SKM-1 treated with dmso at 0.1 percent for 144 hours (cell line): ENCODE measurements at regions not wholly inside any gene's neighbourhood (a gene's known extent, or its start where the extent isn't known, plus 50 kb on each side); places are given as distances from the start of the nearest gene placed in this dataset.

ENCODE experiments used
- DNase-seq: peaks from one replicate; lab custom pipeline; 2025; ENCODE audit not compliant: unreplicated experiment; lab: John Stamatoyannopoulos, UW

DNA sequence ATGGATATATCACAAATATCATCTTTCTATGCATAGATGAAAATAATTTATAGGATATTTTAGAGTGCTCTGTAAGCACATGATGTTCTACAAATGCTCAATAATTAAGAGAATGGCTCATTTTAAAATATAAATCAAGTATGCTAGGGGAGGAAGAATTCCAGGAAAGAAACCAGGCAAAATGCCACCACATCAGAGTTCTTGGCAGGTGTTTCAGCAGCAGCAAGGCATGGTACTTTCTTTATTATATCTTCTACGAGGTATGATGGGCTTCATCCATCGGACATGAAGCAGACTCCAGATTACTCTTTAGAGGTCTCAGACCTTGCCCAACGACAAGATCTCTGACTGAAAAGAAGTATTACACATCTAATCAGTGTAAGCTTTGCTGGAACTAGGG, 316.3 kb upstream of the ARRDC3 start:
- no peak for DNase-seq

- no peak for DNase-seq
Measured at GRCh38 chr5:91691592-91691991, 308.5 kb upstream of the ARRDC3 start.

GRCh38 chr5:91690921-91691320, 307.8 kb upstream of the ARRDC3 start:
- DNase-seq, result no peak

DNA sequence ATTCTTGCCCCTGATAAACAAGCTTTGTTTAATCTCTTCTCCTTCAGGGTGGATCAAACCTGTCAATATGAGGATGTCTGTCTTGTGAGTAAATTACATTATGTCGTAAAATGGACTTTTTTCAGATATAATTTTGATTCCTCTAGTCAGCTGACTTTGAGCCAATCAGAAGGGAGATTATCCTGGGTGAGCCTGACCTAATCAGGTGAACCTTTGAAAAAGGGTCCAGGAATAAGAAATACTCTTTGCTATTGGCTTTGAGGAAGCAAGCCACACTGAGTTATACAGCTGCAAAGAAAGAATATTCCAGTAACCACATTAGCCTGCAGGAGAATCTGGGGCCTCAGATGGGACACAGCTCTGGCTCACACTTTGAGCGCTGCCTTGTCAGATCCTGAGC, 304.3 kb upstream of the ARRDC3 start:
- no peak for DNase-seq

DNA sequence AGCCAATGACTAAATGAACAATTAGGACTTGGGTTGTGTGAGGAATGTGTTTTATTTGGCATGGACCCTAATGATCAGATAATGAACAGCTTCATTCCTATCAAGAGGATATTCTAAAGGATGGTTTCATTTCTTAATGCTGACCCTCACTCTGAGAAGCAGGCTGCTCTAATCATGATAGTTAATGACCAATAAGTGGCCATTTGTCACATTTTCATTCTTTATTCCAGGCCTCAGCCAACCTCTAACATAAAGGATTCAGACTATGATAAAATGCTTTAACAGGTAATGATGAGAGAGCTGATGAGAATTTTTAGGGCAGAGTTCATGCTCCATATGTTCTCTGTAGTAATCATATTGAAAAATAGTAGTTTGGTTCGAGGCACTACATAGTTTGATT, 301.5 kb upstream of the ARRDC3 start:
- DNase-seq, result no peak

- DNase-seq, result no peak
Measured at GRCh38 chr5:91670563-91670962, 287.4 kb upstream of the ARRDC3 start.

DNA sequence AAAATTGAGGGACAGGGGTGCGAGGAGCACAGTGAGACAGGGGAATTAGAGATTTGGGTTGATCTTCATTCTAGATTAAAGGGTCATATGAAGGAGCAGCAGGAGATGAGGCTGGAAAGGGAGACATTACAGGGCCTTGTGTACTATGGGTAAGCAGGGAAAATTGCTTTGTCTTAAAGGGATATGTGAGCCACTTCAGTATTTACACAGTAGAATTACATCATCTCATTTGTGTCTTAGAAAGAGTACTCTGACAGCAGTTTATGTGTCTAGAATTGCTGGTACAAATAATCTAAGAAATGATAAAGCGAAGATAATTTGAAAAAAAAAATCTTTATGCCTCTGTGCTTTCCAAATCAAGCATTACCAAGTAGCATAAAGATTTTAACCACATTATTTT, 287.0 kb upstream of the ARRDC3 start:
- DNase-seq, result no peak

DNA sequence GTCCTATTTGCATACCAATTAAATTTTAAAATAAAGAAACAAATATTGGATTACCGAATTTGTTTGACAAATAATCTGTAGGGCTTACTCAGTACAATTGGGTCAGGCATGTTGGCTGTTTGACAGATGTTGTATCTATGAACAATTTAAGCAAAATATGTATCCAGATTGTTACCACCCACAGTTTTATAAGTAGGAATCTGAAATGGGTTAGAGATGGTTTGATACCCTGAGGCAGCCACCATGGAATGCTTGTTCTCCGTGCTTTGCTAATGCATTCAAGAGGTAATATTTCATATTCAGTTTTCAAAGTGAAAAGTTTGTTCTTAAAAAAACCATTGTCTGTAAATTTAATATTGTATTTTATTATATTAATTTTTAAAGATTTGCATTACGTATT, 285.1 kb upstream of the ARRDC3 start:
- DNase-seq, result no peak

GRCh38 chr5:91652678-91653077, 269.6 kb upstream of the ARRDC3 start:
- DNase-seq, result no peak

GRCh38 chr5:91651704-91652103, 268.6 kb upstream of the ARRDC3 start:
- no peak for DNase-seq

- no peak for DNase-seq
Measured at GRCh38 chr5:91645347-91645746, 262.2 kb upstream of the ARRDC3 start.

GRCh38 chr5:91643797-91644196, 260.7 kb upstream of the ARRDC3 start:
- no peak for DNase-seq

DNA sequence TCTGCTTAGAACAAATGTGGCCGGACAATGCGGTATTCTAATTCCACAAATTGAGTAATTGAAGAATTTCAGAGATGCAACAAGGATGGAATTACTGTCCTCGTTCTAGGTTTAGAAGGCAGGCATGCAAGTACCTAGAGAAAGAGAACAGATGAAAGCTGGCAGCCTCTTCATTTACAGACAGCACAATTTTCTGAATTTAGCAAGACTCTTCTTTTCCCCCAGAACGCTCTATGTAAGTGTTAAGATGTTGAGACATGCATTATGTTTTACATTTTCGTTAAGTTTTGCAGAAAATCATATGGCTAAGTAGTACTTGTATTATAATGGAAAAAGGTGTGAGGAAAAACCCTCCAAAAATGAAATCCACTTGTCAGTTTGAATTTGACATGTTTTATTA, 259.5 kb upstream of the ARRDC3 start:
- no peak for DNase-seq

DNA sequence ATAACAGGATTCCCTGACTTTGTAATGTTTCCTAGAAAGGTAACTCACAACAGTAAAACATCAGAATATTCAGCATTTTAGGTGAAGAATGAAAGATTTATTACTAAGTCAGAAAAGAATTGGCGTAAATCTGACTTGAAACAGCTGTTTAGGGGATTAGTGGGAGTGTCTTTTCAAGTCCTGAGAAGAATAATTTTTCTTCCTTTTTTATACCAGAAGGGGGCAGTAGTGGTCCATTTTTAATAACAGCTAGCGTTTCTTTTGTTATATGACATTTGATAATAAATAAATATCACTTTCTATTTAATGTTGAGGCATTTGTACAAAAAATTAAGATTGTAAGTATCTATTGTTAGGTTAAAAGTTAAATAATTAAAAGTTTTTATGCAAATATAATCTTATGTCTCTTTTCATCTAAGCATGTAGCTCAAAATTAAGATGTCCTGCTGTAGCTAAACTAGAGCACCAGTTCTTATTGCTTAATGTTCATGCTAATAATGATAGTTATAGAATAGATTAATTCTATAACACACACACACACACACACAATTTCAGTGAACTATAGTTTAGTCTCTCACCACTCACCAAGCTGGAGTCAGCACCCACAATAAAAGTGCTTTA, 258.7 kb upstream of the ARRDC3 start:
- DNase-seq, result peak; percentile 68

- no peak for DNase-seq
Measured at GRCh38 chr5:91639744-91640143, 256.6 kb upstream of the ARRDC3 start.

DNA sequence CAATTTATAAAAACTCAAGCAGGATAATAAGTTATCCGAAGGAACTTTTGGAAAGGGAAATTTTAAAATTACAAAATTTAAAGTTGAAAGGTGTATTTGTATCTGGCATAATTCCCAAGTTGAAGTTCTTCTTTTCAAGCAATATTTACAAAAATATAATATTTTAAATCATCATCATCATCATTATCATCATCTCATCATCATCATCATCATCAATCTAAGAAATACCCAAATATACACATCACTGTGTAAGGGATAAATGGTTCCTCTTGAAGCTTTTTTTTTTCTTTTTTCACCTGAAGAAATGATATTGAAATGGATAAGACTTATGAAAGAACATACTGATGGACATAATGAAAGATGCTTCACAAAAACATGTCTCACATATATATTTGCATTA, 254.9 kb upstream of the ARRDC3 start:
- DNase-seq, result no peak

GRCh38 chr5:91635950-91636734, 253.0 kb upstream of the ARRDC3 start:
- DNase-seq, result no peak

GRCh38 chr5:91632871-91633270, 249.8 kb upstream of the ARRDC3 start:
- no peak for DNase-seq

DNA sequence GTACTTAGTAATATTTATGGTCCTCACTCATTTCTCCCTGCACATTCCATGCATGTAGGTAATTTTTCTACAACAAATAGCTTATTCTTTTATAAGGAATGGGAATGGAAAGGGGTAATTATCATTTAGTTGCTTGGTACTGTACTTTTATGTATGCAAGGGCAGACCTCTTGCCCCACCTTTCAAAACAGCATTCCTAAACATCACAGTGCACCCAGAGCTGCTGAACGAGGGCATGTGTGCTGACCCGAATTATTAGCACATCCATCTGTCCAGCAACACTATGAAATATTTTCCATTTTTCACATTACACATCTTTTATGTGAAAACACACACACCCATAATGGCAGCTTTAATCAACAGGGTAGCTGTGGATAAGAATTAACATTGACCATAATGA, 228.6 kb upstream of the ARRDC3 start:
- DNase-seq, result no peak

DNA sequence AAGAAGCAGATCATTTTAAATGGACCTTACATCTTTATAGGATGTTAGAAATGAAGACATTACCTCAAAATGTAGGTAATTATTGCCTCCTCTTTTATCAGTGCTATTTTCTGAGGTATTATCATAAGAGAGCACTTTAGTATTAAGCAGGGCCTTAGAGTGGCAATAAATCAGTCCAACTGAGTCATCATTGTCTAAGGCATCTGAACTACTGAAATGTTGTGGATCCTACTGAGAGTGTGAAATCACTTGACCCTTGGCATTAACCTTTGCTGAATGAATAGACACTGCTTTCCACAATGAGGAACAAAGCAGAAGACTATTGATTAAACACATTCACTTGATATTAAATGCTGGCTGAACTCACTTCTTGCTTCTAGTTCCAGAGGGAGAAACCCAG, 224.6 kb upstream of the ARRDC3 start:
- no peak for DNase-seq

GRCh38 chr5:91599863-91600262, 216.7 kb upstream of the ARRDC3 start:
- DNase-seq, result no peak

DNA sequence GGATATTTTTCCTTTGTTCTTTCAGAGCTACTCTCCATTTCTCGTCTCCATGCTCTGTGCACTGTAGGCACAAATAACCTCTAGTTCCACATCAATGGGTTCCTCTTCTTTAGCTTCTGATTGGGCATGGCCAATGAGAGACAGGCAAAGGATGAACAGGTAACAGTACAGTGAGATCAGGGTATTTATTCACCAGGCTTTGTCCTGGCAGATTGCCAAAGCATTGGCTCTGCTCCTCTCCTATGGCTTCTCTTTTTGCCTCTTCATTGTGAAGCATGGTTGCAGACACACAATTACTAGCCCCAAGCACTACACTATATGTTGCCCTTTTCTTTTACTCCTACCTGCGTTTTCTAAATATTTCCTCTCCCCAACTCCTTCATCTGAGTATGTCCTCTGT, 215.1 kb upstream of the ARRDC3 start:
- no peak for DNase-seq

DNA sequence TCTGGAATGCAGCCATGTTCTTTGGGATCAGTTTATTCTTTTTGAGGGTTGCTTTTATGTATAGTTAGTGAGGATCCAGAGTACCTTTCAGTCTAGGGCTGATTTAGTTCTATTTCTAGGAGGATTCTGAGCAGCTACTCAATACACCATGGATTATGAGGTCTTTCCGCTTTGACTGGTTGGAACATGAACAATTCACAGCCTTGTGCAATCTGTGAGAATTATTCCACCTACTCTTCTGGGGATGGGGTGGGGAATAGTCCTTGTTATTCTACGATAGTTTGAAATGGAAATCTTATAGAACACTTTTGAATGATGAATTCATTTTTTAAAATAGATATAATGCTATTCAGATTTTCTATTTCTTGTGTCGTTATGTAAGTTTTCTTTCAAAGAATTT, 212.3 kb upstream of the ARRDC3 start:
- no peak for DNase-seq
